GM18505 (cell line): ENCODE measurements at regions not wholly inside any gene's neighbourhood (a gene's known extent, or its start where the extent isn't known, plus 50 kb on each side); places are given as distances from the start of the nearest gene placed in this dataset.
A peak's percentile ranks its signal among the peaks of the same experiment; 100 is the strongest.

Source experiments
- ATAC-seq: cut with Tn5 transposase; IDR thresholded peaks from one replicate; pipeline ENCODE4 v1.9.1; 2021; ENCODE audit not compliant: unreplicated experiment
- POLR2A ChIP-seq: IDR thresholded peaks from 4 replicates; pipeline ENCODE4 v1.6.1; 2011; ENCODE audit warnings: borderline replicate concordance; ENCODE audit not compliant: insufficient read depth, insufficient read length; ENCODE audit errors: extremely low read depth

DNA sequence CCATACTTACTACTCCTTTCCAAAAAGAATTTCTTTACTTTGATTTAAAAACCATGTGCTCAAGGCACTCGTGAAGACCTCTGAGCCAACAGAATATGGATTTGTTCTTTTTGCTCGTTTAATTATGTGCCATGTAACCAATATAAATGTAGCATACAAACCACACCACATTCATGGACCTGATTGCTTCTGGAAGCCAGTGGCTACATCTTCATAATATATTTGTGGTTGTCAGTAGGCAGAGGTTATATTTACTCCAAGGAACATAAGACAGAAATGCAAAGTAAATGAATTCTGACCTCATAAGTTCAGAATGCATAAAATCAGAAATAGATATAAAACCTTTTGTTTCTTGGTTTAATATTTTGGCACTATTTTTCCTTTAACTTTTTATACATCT lies 373.0 kb downstream of the HDGFL1 start:
- ATAC-seq, result no peak
- TF ChIP-seq POLR2A, result no peak

DNA sequence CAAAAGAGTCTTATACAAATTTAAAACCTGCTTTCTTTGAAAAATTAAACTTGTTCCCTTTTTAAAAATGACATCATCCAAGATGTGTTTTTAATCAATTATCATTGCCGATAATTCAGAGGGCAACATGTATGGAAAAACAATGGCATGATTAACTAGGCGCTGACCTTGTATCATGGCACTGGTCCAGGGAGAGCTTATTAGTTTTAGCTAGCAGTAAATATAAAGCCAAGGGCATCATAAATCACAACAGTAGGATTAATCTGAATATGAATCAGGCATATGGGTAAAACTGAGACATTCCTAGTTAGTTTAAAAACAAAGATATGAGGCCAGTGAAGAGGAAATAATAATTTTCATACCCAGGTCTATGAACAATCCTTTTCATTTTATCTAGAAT lies 374.0 kb downstream of the HDGFL1 start:
- TF ChIP-seq POLR2A, result no peak
- no peak for ATAC-seq

DNA sequence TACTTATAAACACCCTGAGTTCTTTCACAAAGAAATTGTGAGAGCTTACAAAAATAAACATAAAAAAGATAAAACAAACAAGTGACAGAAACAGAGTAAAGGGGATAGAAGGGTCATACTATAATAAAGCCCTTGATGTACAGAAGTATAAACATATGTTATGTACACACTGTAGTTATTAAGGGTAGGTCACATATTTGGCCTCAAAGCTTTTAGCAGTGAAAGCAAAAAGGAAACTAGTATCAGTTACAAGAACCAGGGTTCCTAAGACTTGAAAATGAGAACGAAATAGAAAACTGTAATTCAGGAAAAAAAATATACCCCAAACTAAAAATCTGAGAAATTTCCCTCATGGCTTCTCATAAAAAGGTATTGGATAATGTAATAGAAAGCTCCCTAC lies 380.6 kb downstream of the HDGFL1 start:
- no peak for ATAC-seq
- TF ChIP-seq POLR2A, result no peak

DNA sequence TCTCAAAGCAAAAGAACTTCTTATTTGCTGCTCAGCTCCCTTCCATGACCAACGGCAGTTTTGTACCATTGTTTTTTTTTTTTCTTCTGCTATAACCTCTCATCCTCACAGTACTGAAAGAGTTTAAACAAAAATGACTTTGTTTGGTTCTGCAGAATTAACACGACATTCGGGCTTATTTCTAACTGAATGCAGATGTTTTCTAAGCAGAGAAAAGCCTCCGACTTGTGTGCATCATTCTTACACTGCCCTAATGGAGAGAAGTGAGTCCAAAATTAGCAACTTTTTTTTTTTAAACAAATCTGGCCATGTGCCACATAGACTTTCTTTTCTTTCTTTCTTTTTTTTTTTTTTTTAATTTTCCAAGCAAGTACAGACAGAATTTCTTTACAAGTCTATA lies 382.7 kb downstream of the HDGFL1 start:
- ATAC-seq, result no peak
- TF ChIP-seq POLR2A, result no peak

DNA sequence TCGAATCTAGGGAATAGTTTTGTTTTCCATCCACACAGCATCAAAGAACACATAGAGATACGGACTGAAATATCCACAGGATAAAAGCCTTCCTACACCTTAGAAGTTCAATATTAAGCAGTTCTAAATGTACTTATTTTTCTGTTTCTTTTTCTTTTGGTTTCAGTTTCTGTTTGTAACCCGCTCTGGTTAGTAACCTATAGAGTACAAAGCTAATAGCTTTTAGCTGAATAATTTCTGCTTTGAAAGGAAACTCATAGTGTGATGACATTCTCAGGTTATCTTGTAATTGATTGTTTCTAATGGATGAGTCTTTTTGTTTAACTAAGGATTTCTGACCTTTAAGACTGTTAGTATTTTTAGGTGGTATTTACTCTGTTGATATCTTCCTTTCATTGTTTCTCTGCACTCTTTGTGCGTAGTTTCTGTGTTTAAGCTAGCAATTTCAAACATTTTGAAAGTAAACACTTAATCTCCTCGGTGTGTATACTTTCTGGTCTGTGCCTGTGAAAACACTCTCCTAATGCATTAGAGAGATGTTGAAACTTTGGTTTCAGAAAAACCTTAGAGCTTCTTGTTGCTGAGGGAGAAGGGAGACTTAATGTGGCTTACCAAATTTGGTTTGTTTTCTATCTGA lies 385.5 kb downstream of the HDGFL1 start:
- no peak for TF ChIP-seq POLR2A
- peak; percentile 73 for ATAC-seq

DNA sequence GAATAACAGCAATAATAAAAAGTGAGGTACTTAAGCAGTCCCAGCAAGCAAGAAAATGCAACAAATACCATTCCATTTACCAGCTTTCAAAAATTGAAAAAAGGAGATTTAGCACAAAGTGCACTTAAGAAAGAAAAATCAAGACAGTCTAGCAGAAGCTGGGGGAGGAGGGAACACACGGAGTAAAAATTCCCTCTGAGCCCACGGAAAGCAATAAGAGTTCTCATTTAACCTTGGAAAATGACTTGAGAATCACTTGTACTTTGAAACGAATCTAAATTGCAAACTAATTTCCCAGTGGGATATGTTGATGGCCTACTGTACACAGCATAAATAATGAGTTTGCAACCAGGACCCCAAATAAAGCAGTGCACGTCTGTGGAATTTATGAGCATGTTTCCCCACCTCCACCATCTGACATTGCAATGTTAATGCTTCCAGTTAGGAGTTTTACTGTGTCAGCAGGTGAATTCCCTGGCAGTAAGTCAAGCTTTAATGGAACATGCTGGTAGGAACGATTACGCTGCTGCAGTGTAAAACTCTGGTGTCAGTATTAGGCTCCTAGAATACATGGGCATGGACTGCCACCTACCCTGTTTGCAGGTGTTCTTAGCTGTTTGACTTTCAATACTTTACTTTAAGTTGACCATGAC lies 386.8 kb downstream of the HDGFL1 start:
- no peak for TF ChIP-seq POLR2A
- ATAC-seq, result no peak

DNA sequence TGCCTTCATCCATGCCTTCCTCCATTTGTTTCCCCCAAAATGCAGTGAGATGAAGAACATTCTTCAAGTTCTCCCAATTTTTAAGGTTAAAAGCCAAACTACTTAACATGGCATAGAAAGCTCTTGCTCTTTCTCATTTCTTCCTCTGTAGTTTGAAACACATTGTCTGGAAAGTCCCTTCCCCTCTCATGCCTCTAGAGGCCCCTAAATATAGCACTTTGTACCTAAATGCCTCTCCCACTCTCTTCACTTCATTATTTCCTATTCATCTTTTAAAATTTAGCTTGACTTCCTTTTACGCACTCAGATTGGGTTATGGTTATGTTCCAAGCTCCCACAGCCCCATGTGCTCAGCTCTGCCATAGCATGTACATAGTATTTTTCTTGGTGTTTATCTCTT lies 389.3 kb downstream of the HDGFL1 start:
- ATAC-seq, result no peak
- no peak for TF ChIP-seq POLR2A

DNA sequence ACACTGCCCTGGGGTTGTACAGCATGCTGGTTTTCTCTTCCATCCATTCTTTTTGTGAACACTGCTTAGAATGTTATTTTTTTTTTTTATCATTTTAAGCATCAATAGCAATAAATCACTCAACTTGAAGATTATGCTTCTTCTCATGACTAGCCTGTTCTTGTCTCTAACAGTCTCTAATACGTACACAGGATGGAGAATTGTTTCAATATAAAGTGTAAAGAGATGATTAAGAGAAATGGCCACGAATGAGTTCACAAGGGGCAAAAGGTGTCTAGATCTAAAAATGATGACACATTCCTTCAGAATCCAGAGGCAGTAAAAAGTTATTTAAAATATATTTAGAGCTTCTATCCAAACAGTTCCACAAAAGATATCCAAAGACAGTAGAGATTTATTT lies 390.2 kb downstream of the HDGFL1 start:
- ATAC-seq, result no peak

DNA sequence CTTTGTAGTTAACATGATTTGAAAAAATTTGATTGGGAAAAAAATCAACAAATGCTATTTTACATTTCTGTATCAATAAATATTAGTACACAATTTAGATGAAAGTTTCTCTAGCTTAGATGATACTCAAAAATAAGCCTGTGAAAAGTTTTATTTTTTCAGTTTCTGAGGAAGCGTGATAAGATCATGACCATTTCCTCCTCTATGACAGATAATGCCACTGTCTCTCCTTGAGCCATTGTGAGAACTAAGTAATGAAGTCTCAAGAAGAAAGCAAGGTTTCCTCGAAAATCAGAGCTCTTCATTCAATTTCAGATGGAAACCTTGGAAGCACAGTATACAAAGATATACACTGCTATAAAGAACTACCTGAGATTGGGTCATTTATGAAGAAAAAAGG lies 395.0 kb downstream of the HDGFL1 start:
- no peak for TF ChIP-seq POLR2A
- ATAC-seq, result no peak

More for the DNA sequence above, 390.2 kb downstream of the HDGFL1 start:
- no peak for TF ChIP-seq POLR2A

DNA sequence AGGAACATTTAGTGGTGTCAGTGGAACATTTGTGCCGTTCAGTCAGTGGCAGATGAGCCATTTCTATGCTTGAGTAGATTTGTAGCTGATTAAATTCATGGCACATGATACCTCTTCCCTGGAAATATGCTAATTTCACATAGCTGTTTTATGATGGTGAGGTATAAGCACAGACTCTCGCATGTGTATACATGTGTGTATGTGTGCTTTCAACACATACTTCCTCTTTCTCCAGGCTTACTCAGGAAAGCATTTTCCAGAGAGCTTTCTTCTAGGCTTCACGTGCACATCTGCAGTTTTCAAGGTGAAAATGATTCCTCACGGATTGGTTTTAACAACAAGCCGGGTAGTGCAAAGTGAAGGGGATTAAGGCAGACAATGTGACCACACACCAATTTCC lies 396.5 kb downstream of the HDGFL1 start:
- TF ChIP-seq POLR2A, result no peak
- no peak for ATAC-seq

DNA sequence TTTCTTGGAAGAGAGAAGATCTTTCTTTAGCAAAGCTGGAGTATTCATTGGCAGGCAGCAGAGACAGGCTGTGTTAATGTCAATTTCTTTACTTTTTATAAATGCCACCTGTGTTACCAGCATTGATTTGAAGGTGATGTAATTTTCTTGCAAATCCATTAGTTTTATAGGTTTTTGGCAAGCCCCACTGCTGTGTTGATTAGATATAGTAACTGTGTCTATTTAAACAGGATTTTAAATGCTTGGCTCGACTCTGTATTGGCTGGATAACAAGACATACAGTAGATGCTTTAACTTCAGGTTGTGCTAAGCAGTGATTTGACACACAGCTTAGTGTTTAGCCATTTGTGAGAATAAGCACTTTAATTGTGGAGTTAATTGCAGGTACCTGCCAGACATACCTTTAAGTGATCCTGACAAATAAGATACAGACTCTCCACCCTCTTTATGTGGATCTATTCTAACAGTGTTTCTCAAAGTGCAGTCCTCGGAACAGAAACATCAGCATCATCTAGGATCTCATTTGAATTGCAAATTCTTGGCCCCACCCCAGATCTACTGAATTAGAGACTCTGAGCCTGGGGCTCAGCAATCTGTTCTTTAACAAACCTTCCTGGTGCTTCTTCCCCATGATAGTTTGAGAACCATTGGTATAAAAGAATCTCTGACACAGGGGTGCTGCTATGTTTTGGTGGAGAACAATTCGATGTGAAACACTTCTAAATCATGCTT lies 397.5 kb downstream of the HDGFL1 start:
- TF ChIP-seq POLR2A, result no peak
- no peak for ATAC-seq

DNA sequence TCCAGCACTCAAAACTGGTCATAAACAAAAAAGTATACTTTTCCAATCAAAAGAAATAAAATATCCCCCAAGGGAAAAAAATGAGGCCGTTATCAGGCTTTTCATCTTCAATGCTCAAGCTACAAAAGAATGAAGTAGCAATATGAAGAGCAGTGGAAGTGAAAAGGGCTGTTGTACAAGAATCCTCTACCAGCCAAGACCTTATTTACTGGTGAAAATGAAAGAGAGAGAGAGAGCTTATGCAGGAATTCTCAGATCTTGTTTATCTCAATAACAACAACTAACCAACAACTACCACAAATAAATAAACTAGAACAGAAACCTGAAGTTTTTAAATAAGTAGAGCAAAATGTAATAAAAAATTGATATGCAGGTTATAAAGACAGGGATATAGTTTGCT lies 400.6 kb downstream of the HDGFL1 start:
- ATAC-seq, result no peak
- TF ChIP-seq POLR2A, result no peak

DNA sequence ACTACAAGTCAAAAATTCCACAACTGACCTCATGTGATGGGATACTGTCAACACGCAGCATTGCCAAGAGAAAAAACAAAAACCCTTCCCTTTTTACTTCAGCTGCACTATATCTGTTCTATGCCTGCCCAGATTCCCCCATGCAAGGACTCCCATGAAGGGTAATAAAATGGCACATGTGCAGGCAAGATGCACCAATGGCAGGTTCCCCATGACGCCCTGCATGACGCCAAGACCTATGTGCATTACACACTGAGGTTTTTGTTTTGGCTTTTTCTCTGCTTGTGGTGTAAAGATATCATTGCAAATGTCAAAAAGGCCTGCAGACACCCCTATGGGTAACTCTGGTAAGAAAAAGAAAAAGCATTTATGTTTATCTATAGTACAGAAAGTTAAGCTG lies 403.4 kb downstream of the HDGFL1 start:
- TF ChIP-seq POLR2A, result no peak
- ATAC-seq, result no peak

DNA sequence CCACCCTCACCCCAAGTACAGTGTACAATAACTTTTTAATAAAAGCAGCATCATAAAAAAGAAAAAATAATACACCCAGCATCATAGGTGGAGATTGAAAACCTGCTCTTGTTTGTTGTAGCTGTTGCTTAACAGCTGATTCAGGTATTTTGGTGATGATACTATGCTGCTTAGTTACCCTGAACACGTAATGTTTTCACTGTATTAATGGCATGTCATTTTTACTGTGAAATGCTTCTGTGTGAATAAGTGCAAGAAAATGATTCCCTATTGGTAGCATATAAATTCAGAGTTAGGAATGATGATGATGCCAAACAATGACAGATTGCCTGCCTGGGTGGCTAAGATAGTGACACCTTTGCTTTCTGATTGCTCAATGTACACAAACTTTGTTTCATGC lies 405.7 kb downstream of the HDGFL1 start:
- no peak for ATAC-seq
- TF ChIP-seq POLR2A, result no peak

DNA sequence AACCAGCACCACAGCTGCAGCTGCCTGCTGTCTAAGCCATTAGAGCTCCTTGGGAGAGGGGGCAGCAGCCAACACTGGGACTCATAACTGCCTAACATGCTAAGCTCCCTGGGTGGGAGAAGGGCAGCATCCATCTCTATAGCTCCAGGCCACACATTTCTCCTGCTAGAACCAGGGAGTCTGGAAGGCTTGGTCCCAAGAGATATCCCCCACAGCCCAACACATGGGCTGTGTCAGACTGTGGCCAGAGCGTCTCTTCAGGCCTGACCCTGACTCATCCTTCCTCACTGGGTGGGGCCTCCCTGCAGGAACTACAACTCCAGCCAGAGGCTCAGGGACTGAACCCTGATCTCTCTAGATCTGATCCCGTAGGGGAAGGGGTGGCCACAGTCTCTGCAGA lies 411.1 kb downstream of the HDGFL1 start:
- ATAC-seq, result no peak
- no peak for TF ChIP-seq POLR2A

DNA sequence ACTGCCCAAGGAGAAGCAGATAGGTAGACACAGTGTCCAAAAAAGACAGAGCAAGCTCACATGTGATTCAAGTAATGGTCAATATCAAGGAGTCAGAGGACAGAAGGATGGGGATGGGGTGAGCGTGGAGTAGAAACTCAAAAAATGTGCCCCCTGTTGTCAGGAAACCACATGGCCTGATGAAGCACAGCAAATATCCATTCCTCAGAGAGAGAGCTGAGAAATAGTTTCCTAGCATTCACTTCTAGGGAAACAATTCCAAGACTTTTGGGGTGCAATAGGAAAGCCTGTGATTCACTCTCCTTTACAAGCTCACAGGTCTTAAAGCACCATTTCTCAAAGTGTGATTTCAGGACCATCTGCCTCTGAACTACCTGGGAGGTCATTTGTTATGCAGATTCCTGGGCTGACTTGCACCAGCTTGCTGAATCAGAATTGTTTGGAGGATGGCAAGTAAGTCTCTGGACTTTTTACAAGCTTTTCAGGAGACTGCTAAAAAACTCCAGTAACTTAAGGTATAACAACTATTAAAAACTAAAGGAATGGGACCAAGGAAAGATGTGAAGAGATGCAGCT lies 432.8 kb downstream of the HDGFL1 start:
- no peak for ATAC-seq
- TF ChIP-seq POLR2A, result no peak
